ENCODE measurements at regions not wholly inside any gene's neighbourhood (a gene's known extent, or its start where the extent isn't known, plus 50 kb on each side); places are given as distances from the start of the nearest gene placed in this dataset.

- ChIA-PET POLR2A (no interaction called here), CTCF (ENCODE audit: low intra/inter-chr PET ratio) (no interaction called here)
- no peaks in the 10 kb centered on the region for H4K20me1 ChIP-seq (replicated peaks; ENCODE audit: control insufficient read depth, insufficient read depth, low read length)
- no peak overlapping the region for H3K4me2 ChIP-seq (ENCODE audit: insufficient read depth, low read length)
- BruUV-seq (replicated peaks) = no TSS peak
- H3K4me3 ChIP-seq = no peak overlapping the region
- no peaks in the 10 kb centered on the region; a peak in 1 of 5 replicates for H3K4me1 ChIP-seq (replicated peaks in 1 of 2; ENCODE audit: control insufficient read depth in 2 of 2, insufficient read depth in 2 of 2, low read length in 2 of 2)
- DNase-seq (ENCODE audit: extremely low read depth in 1 of 4, low spot score in 3 of 4) (no peak), ATAC-seq (no peak), FAIRE-seq (peak; percentile 11)
- no peak for TF ChIP-seq AFF1 (IDR thresholded peaks at IDR 0.05; ENCODE audit: low read depth in 1 of 2, partially characterized antibody in 2 of 2)
- no peak for TF ChIP-seq BHLHE40 (IDR thresholded peaks at IDR 0.05; ENCODE audit: low read length)
- TF ChIP-seq, protein P1, sequence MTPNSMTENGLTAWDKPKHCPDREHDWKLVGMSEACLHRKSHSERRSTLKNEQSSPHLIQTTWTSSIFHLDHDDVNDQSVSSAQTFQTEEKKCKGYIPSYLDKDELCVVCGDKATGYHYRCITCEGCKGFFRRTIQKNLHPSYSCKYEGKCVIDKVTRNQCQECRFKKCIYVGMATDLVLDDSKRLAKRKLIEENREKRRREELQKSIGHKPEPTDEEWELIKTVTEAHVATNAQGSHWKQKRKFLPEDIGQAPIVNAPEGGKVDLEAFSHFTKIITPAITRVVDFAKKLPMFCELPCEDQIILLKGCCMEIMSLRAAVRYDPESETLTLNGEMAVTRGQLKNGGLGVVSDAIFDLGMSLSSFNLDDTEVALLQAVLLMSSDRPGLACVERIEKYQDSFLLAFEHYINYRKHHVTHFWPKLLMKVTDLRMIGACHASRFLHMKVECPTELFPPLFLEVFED (CRISPR knock-in tag; conservative IDR thresholded peaks at IDR 0.05) = no peak
- no peak for TF ChIP-seq ZEB2 (IDR thresholded peaks at IDR 0.05)
- no peak for TF ChIP-seq TBL1XR1 (IDR thresholded peaks at IDR 0.05; ENCODE audit: low read length in 2 of 2)
- no peak for TF ChIP-seq NR2C1 (IDR thresholded peaks at IDR 0.05)
- TF ChIP-seq NR2C1 (tag; IDR thresholded peaks at IDR 0.05) = no peak
- H3K9me3 ChIP-seq (replicated peaks; ENCODE audit: control insufficient read depth, insufficient read depth, low read depth, low read length) = no peaks in the 10 kb centered on the region
- intact Hi-C loops (cut with micrococcal nuclease) (no loop called here), in situ Hi-C loops (cut with MboI) (no loop called here)
- no peaks in the 10 kb centered on the region for H3K36me3 ChIP-seq (ENCODE audit: control insufficient read depth, insufficient read depth, low read length)
- H3K79me2 ChIP-seq (ENCODE audit: control insufficient read depth, insufficient read depth, low read length) = no peaks in the 10 kb centered on the region
- H2AFZ ChIP-seq (ENCODE audit: low read depth, low read length) = no peak overlapping the region
- H3K27ac ChIP-seq (ENCODE audit: extremely low read depth, low read depth, low read length) = no peak overlapping the region
- no peak overlapping the region for H3K9ac ChIP-seq (ENCODE audit: insufficient read depth in 1 of 2, low read depth in 2 of 2, low read length in 2 of 2)
- H3K9me1 ChIP-seq (ENCODE audit: control insufficient read depth, insufficient read depth, low read length) = no peaks in the 10 kb centered on the region
- H3K27me3 ChIP-seq (ENCODE audit: control insufficient read depth in 2 of 2, insufficient read depth in 2 of 2, low read length in 2 of 2) = no peaks in the 10 kb centered on the region
- 0% methylated on average over 1 of the region's 1 CpG for WGBS (ENCODE audit: insufficient coverage, low coverage, missing lambda C conversion rate)
These were observed 138.3 kb upstream of the HMGN3 start for GRCh38 chr6:79372757-79373156.

Measured in K562 (cell line).